HEK293 (cell line): ENCODE measurements at regions not wholly inside any gene's neighbourhood (a gene's known extent, or its start where the extent isn't known, plus 50 kb on each side); places are given as distances from the start of the nearest gene placed in this dataset.

Experiments
- GLI4 ChIP-seq: fragments of 450-650 bp; formaldehyde crosslinking; IDR thresholded peaks from 2 replicates; pipeline ENCODE4 v1.5.1; 2016; ENCODE audit warnings: missing biosample characterization, missing genetic modification characterization
- REST ChIP-seq: fragments of 450-650 bp; formaldehyde crosslinking; IDR thresholded peaks from 2 replicates; pipeline ENCODE4 v1.5.1; 2016; ENCODE audit warnings: missing biosample characterization, missing genetic modification characterization
- YY1 ChIP-seq: fragments of 450-650 bp; formaldehyde crosslinking; IDR thresholded peaks from 2 replicates; pipeline ENCODE4 v1.5.1; 2018; ENCODE audit warnings: missing biosample characterization, missing genetic modification characterization
- ZNF121 ChIP-seq: fragments of 450-650 bp; formaldehyde crosslinking; IDR thresholded peaks from 2 replicates; pipeline ENCODE4 v1.5.1; 2016; ENCODE audit warnings: missing biosample characterization, missing genetic modification characterization
- ZNF24 ChIP-seq: fragments of 450-650 bp; formaldehyde crosslinking; IDR thresholded peaks from 2 replicates; pipeline ENCODE4 v1.5.1; 2016; ENCODE audit warnings: missing biosample characterization, missing genetic modification characterization
- ZNF391 ChIP-seq: fragments of 450-650 bp; formaldehyde crosslinking; IDR thresholded peaks from 2 replicates; pipeline ENCODE4 v1.5.1; 2016; ENCODE audit warnings: low read depth, missing biosample characterization, missing genetic modification characterization, borderline replicate concordance
- ZNF670 ChIP-seq: fragments of 450-650 bp; formaldehyde crosslinking; IDR thresholded peaks from 2 replicates; pipeline ENCODE4 v1.5.1; 2016; ENCODE audit warnings: missing biosample characterization, missing genetic modification characterization, low read depth
- ZNF707 ChIP-seq: fragments of 450-650 bp; formaldehyde crosslinking; IDR thresholded peaks from 2 replicates; pipeline ENCODE4 v1.5.1; 2016; ENCODE audit warnings: missing biosample characterization, missing genetic modification characterization
- TF ChIP-seq, protein P1 (sequence below): fragments of 450-650 bp; formaldehyde crosslinking; IDR thresholded peaks from 2 replicates; pipeline ENCODE4 v1.5.1; 2016; ENCODE audit warnings: missing biosample characterization, missing genetic modification characterization

DNA sequence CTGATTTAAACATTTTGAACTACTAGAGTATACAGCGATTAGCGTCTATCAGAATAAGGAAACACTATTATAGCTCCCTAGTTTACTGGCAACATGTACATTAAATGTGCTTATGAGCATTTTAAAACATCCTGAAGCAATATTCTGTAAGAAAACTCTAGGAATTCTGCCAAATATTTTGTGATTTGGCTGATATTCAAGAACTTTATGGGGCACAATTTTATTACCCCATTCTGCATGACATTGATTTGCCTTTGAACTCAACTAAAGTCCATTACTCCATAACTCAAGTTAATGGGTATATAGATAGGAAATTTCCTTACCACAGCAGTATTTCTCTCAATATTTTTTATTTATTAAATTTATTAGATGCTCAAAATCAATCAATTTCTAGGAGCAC, 369.9 kb upstream of the KCND2 start:
- TF ChIP-seq ZNF24 (tag by site-specific recombination) (no peak), YY1 (tag by site-specific recombination) (no peak), REST (tag by site-specific recombination) (no peak), GLI4 (no peak), ZNF670 (tag by site-specific recombination) (no peak), ZNF121 (tag by site-specific recombination) (no peak), ZNF391 (tag by site-specific recombination) (no peak), ZNF707 (tag by site-specific recombination) (no peak)
- TF ChIP-seq, protein P1, sequence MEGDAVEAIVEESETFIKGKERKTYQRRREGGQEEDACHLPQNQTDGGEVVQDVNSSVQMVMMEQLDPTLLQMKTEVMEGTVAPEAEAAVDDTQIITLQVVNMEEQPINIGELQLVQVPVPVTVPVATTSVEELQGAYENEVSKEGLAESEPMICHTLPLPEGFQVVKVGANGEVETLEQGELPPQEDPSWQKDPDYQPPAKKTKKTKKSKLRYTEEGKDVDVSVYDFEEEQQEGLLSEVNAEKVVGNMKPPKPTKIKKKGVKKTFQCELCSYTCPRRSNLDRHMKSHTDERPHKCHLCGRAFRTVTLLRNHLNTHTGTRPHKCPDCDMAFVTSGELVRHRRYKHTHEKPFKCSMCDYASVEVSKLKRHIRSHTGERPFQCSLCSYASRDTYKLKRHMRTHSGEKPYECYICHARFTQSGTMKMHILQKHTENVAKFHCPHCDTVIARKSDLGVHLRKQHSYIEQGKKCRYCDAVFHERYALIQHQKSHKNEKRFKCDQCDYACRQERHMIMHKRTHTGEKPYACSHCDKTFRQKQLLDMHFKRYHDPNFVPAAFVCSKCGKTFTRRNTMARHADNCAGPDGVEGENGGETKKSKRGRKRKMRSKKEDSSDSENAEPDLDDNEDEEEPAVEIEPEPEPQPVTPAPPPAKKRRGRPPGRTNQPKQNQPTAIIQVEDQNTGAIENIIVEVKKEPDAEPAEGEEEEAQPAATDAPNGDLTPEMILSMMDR (tag by site-specific recombination) = no peak
